ENCODE measurements at regions not wholly inside any gene's neighbourhood (a gene's known extent, or its start where the extent isn't known, plus 50 kb on each side); places are given as distances from the start of the nearest gene placed in this dataset.

- DNase-seq: no peak
Measured at GRCh38 chr5:68898951-68899471, 194.8 kb upstream of the SLC30A5 start.

GRCh38 chr5:68911840-68912690 is 181.7 kb upstream of the SLC30A5 start:
- DNase-seq: no peak

- no peak for DNase-seq
Measured at GRCh38 chr5:68915079-68915478, 178.7 kb upstream of the SLC30A5 start.

GRCh38 chr5:68918306-68918705 is 175.5 kb upstream of the SLC30A5 start:
- no peak for DNase-seq

- no peak for DNase-seq
Measured at GRCh38 chr5:68919988-68920490, 173.8 kb upstream of the SLC30A5 start.

GRCh38 chr5:68920888-68921287 is 172.9 kb upstream of the SLC30A5 start:
- no peak for DNase-seq

GRCh38 chr5:68922172-68922987 is 171.4 kb upstream of the SLC30A5 start:
- no peak for DNase-seq

- DNase-seq: no peak
Measured at GRCh38 chr5:68924481-68925145, 169.2 kb upstream of the SLC30A5 start.

GRCh38 chr5:68928617-68929302 is 165.1 kb upstream of the SLC30A5 start:
- DNase-seq: peak; percentile 87

- no peak for DNase-seq
Measured at GRCh38 chr5:68930139-68930538, 163.7 kb upstream of the SLC30A5 start.

- no peak for DNase-seq
Measured at GRCh38 chr5:68932830-68933434, 160.9 kb upstream of the SLC30A5 start.

- no peak for DNase-seq
Measured at GRCh38 chr5:68942169-68942568, 151.6 kb upstream of the SLC30A5 start.

GRCh38 chr5:68946728-68947127 is 147.1 kb upstream of the SLC30A5 start:
- DNase-seq: no peak

- DNase-seq: no peak
Measured at GRCh38 chr5:68947986-68948385, 145.8 kb upstream of the SLC30A5 start.

GRCh38 chr5:68949256-68949655 is 144.6 kb upstream of the SLC30A5 start:
- no peak for DNase-seq

GRCh38 chr5:68949711-68950110 is 144.1 kb upstream of the SLC30A5 start:
- no peak for DNase-seq

- no peak for DNase-seq
Measured at GRCh38 chr5:68950125-68950524, 143.7 kb upstream of the SLC30A5 start.

- DNase-seq: no peak
Measured at GRCh38 chr5:68950930-68951329, 142.9 kb upstream of the SLC30A5 start.

GRCh38 chr5:68953231-68953874 is 140.5 kb upstream of the SLC30A5 start:
- no peak for DNase-seq

GRCh38 chr5:68953875-68954617 is 139.8 kb upstream of the SLC30A5 start:
- no peak for DNase-seq

- no peak for DNase-seq
Measured at GRCh38 chr5:68954618-68954910, 139.2 kb upstream of the SLC30A5 start.
